ENCODE measurements at regions not wholly inside any gene's neighbourhood (a gene's known extent, or its start where the extent isn't known, plus 50 kb on each side); places are given as distances from the start of the nearest gene placed in this dataset.
A peak's percentile ranks its signal among the peaks of the same experiment; 100 is the strongest.

DNA sequence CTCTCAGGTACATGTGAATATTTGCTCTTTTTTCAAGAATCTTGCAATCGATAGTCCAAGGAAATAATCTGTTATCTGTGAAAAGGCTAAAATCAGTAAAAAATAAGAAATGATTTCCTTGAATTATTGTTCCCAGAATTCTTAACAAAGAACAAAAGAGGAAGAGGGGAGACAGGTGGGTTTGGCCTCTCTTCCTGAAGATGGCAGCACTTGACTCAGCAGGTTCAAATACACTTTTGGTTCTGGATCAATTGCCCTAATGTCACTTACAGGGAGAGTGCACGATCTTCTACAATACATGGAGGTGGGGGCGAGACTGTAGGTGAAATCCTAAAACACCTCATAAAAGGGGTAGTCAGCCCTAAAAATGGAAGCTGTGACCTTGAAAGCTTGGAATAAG lies 358.7 kb downstream of the IRS2 start:
- no peaks in the 10 kb centered on the region for H3K9me3 ChIP-seq
- intact Hi-C loops (cut with DNase I), result no loop called here
- H3K27ac ChIP-seq, result no peak overlapping the region
- no peaks in the 10 kb centered on the region for H3K4me1 ChIP-seq
- ATAC-seq (no peak), DNase-seq (no peak)
- H3K36me3 ChIP-seq, result no peaks in the 10 kb centered on the region
- TF ChIP-seq, protein P1, sequence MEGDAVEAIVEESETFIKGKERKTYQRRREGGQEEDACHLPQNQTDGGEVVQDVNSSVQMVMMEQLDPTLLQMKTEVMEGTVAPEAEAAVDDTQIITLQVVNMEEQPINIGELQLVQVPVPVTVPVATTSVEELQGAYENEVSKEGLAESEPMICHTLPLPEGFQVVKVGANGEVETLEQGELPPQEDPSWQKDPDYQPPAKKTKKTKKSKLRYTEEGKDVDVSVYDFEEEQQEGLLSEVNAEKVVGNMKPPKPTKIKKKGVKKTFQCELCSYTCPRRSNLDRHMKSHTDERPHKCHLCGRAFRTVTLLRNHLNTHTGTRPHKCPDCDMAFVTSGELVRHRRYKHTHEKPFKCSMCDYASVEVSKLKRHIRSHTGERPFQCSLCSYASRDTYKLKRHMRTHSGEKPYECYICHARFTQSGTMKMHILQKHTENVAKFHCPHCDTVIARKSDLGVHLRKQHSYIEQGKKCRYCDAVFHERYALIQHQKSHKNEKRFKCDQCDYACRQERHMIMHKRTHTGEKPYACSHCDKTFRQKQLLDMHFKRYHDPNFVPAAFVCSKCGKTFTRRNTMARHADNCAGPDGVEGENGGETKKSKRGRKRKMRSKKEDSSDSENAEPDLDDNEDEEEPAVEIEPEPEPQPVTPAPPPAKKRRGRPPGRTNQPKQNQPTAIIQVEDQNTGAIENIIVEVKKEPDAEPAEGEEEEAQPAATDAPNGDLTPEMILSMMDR (IDR thresholded peaks at IDR 0.05), result no peak
- no peaks in the 10 kb centered on the region for H3K27me3 ChIP-seq
- H3K4me3 ChIP-seq, result no peak overlapping the region

DNA sequence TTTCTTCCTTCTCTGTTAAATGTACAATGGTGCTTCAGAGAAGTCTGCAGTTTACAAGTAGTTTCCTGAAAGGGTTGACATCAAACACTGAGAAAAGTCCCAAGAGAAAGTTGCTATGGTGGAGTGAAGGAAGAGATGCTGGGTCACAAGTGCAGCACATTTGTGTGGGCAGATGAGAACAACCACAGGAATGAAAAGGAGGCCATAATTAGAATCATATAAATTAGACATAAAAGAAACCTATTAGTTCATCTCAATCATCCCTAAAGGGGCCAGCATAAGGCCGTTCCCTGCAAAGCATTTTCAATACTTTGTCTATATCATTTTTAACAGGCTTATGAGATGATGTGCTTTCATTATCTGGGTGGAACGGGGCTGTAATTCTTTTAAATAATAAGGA lies 359.2 kb downstream of the IRS2 start:
- Histone ChIP-seq H3K9me3 (no peaks in the 10 kb centered on the region), H3K4me1 (no peaks in the 10 kb centered on the region), H3K4me3 (no peak overlapping the region), H3K27ac (no peak overlapping the region), H3K27me3 (no peaks in the 10 kb centered on the region), H3K36me3 (no peaks in the 10 kb centered on the region)
- intact Hi-C loops (cut with DNase I), result no loop called here
- no peak for ATAC-seq
- no peak for DNase-seq
- TF ChIP-seq, protein P1 (IDR thresholded peaks at IDR 0.05), result no peak

- ATAC-seq (no peak), DNase-seq (no peak)
- Histone ChIP-seq H3K9me3 (no peaks in the 10 kb centered on the region), H3K4me1 (no peaks in the 10 kb centered on the region), H3K27ac (no peak overlapping the region), H3K36me3 (no peaks in the 10 kb centered on the region), H3K27me3 (no peaks in the 10 kb centered on the region), H3K4me3 (no peak overlapping the region)
- TF ChIP-seq, protein P1 (IDR thresholded peaks at IDR 0.05), result no peak
- intact Hi-C loops (cut with DNase I), result no loop called here
These were observed 359.7 kb downstream of the IRS2 start for GRCh38 chr13:109426690-109426990.

- Histone ChIP-seq H3K27ac (no peak overlapping the region), H3K9me3 (no peaks in the 10 kb centered on the region), H3K4me1 (no peaks in the 10 kb centered on the region), H3K4me3 (no peak overlapping the region), H3K36me3 (no peaks in the 10 kb centered on the region), H3K27me3 (no peaks in the 10 kb centered on the region)
- DNase-seq (no peak), ATAC-seq (no peak)
- intact Hi-C loops (cut with DNase I), result no loop called here
- TF ChIP-seq, protein P1 (IDR thresholded peaks at IDR 0.05), result no peak
These were observed 360.3 kb downstream of the IRS2 start for GRCh38 chr13:109425821-109426689.

- TF ChIP-seq, protein P1 (IDR thresholded peaks at IDR 0.05), result no peak
- Histone ChIP-seq H3K27ac (no peak overlapping the region), H3K4me3 (no peak overlapping the region), H3K36me3 (no peaks in the 10 kb centered on the region), H3K9me3 (no peaks in the 10 kb centered on the region), H3K4me1 (no peaks in the 10 kb centered on the region), H3K27me3 (no peaks in the 10 kb centered on the region)
- intact Hi-C loops (cut with DNase I), result no loop called here
- ATAC-seq (peak; percentile 79), DNase-seq (no peak)
These were observed 364.2 kb downstream of the IRS2 start for GRCh38 chr13:109422161-109422560.

DNA sequence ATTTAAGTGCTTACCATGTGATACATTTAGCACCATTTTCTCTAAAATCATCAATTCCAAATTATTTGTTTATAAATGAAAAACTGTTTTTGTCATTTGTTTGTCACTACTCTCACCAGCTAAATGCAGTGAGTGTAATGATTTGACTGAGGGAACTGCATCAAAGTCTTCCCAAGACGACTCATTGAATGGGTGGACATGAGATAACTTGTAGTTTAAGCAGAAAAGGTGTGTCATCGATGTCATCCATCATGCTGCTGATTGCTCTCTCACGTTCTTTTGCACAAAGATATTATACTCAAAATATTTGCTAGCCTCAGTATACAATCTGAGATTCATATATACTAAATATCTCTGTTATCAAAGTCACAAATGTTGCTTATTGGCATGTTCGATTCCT lies 366.5 kb downstream of the IRS2 start:
- intact Hi-C loops (cut with DNase I), result no loop called here

More for the DNA sequence above, 366.5 kb downstream of the IRS2 start:
- H3K4me3 ChIP-seq, result no peak overlapping the region
- H3K27ac ChIP-seq, result no peak overlapping the region
- TF ChIP-seq, protein P1 (IDR thresholded peaks at IDR 0.05), result no peak
- no peak for DNase-seq
- ATAC-seq, result no peak
- H3K4me1 ChIP-seq, result no peaks in the 10 kb centered on the region
- no peaks in the 10 kb centered on the region for H3K27me3 ChIP-seq
- H3K9me3 ChIP-seq, result no peaks in the 10 kb centered on the region
- H3K36me3 ChIP-seq, result no peaks in the 10 kb centered on the region

Measured in upper lobe of right lung (tissue), 1 donor.